ENCODE measurements at regions not wholly inside any gene's neighbourhood (a gene's known extent, or its start where the extent isn't known, plus 50 kb on each side); places are given as distances from the start of the nearest gene placed in this dataset.

DNA sequence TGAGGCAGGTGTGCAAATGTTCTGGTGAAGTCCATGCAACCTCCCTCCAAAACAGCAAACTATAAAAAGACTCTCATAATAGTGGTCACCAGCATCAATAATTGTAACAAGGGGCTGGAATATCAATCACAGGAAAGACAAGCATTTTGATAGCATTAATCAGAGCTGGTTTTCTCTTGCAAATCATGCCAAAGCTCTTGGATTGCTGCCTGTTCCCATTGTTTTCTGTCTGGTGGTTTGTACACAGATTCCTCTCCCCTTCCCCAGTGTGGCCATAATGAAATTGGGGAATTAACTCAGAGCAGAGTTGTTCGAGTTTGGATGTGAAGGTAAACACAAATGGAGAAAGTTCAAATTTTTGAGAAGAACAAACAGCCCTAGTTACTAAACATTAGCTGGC lies 134.2 kb downstream of the CDCA7 start:
- H3K27me3 ChIP-seq (replicated peaks in 1 of 7) = peaks cover 0 to 4% (median 0%) of the 10 kb centered on the region in 7 donors
- no peaks in the 10 kb centered on the region for H3K36me3 ChIP-seq
- intact Hi-C loops (cut with DNase I; ENCODE audit: low total_unique reads) = no loop called here
- H3K4me3 ChIP-seq = no peak overlapping the region
- no peak overlapping the region for H3K27ac ChIP-seq
- no peak for DNase-seq
- no peaks in the 10 kb centered on the region for H3K4me1 ChIP-seq
- TF ChIP-seq POLR2A (IDR thresholded peaks at IDR 0.05) = no peak
- TF ChIP-seq CTCF (IDR thresholded peaks at IDR 0.05 in 8 of 11, conservative IDR thresholded peaks at IDR 0.05 in 3 of 11) = no peak
- TF ChIP-seq POLR2AphosphoS5 (IDR thresholded peaks at IDR 0.05) = no peak
- no peaks in the 10 kb centered on the region for H3K9me3 ChIP-seq
- whole genome bisulfite sequencing, 5 donors = 43 to 81% (median 64%) methylated on average over 1 of the region's 1 CpG

DNA sequence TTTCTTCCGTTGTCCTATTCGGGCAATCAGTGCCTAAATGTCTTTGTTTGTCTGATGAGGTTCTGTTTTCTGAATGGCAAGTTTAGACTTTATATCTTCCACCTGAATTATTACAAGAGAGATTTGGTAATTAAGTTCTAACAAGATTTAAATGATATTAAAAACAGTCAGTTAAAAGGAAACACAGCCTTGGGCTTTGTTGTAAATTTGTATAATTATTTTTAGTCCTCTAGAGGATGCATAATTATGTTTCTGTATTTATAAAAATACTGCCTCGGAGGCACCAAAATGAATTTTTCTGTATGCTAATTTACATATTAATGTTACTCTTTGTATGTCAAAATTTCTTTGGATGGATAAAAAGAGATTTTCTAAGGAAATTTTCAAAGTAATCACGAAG lies 136.7 kb downstream of the CDCA7 start:
- WGBS, 5 donors = 84 to 94% (median 86%) methylated on average over 4 of the region's 4 CpGs
- TF ChIP-seq POLR2AphosphoS5 (IDR thresholded peaks at IDR 0.05) (no peak), CTCF (IDR thresholded peaks at IDR 0.05 in 8 of 11, conservative IDR thresholded peaks at IDR 0.05 in 3 of 11) (no peak), POLR2A (IDR thresholded peaks at IDR 0.05) (no peak)
- Histone ChIP-seq H3K27me3 (replicated peaks in 1 of 7) (peaks cover 0 to 4% (median 0%) of the 10 kb centered on the region in 7 donors), H3K27ac (no peak overlapping the region), H3K36me3 (no peaks in the 10 kb centered on the region), H3K4me1 (no peaks in the 10 kb centered on the region), H3K9me3 (no peaks in the 10 kb centered on the region), H3K4me3 (no peak overlapping the region)
- DNase-seq = no peak
- intact Hi-C loops (cut with DNase I; ENCODE audit: low total_unique reads) = no loop called here

DNA sequence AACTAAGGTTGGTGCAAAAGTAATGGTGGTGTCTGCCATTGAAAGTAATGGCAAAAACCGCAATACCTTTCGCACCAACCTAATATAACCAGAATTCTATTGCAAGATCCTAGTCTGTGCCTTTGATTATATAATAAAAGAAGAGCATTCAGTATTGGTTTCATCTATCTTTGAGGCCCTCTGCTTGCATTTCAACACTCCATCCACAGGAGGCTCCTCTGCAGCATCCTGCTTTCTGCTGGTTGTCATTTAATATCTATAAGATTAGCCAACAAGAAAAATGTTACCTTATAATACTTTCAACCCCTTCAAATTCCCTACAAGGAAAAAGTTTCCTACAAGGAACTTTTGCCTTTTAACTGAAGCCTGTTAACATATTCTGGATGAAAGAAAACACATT lies 139.2 kb downstream of the CDCA7 start:
- Histone ChIP-seq H3K9me3 (peaks cover 0 to 4% (median 0%) of the 10 kb centered on the region in 8 donors), H3K27me3 (replicated peaks in 1 of 7) (no peaks in the 10 kb centered on the region), H3K36me3 (no peaks in the 10 kb centered on the region), H3K4me3 (no peak overlapping the region), H3K4me1 (no peaks in the 10 kb centered on the region), H3K27ac (no peak overlapping the region)
- intact Hi-C loops (cut with DNase I; ENCODE audit: low total_unique reads) = no loop called here
- no peak for DNase-seq
- 93 to 100% (median 97%) methylated on average over 2 of the region's 2 CpGs for WGBS, 5 donors
- no peak for TF ChIP-seq POLR2A (IDR thresholded peaks at IDR 0.05)
- TF ChIP-seq POLR2AphosphoS5 (IDR thresholded peaks at IDR 0.05) = no peak
- no peak for TF ChIP-seq CTCF (IDR thresholded peaks at IDR 0.05 in 8 of 11, conservative IDR thresholded peaks at IDR 0.05 in 3 of 11)

GRCh38 chr2:173496746-173497145 lies 142.1 kb downstream of the CDCA7 start:
- H3K4me3 ChIP-seq = no peak overlapping the region
- intact Hi-C loops (cut with DNase I; ENCODE audit: low total_unique reads) = no loop called here
- no peak for DNase-seq
- no peaks in the 10 kb centered on the region for H3K27me3 ChIP-seq (replicated peaks in 1 of 7)
- no peak overlapping the region for H3K27ac ChIP-seq
- no peaks in the 10 kb centered on the region for H3K4me1 ChIP-seq
- H3K36me3 ChIP-seq = no peaks in the 10 kb centered on the region
- 66 to 84% (median 73%) methylated on average over 3 of the region's 3 CpGs for WGBS, 5 donors
- H3K9me3 ChIP-seq = peaks cover 0 to 25% (median 15%) of the 10 kb centered on the region in 8 donors
- TF ChIP-seq CTCF (IDR thresholded peaks at IDR 0.05 in 8 of 11, conservative IDR thresholded peaks at IDR 0.05 in 3 of 11) = no peak
- no peak for TF ChIP-seq POLR2AphosphoS5 (IDR thresholded peaks at IDR 0.05)
- TF ChIP-seq POLR2A (IDR thresholded peaks at IDR 0.05) = no peak
